Cardiac fibroblast (primary cell): ENCODE measurements at regions not wholly inside any gene's neighbourhood (a gene's known extent, or its start where the extent isn't known, plus 50 kb on each side); places are given as distances from the start of the nearest gene placed in this dataset.
A peak's percentile ranks its signal among the peaks of the same experiment; 100 is the strongest.
"Not testable (repeated sequence)": the region's sequence is repeated elsewhere in the genome, so short reads cannot be mapped to it uniquely, and the experiment has no call there.

Experiments
- DNase-seq, 2 donors: peaks; one replicate each; pipeline versions ENCODE4 v3.0.0 to v3.0.0-alpha.2; 2010; ENCODE audit warnings: low read depth in 2 of 2
- H3K4me3 ChIP-seq, 2 donors: replicated peaks in 1 of 2; 1 replicate in 1 of 2; 2 replicates in 1 of 2; pipeline ENCODE4 v1.5.1; 2011; ENCODE audit warnings: low read depth in 2 of 2, low read length in 2 of 2, mild to moderate bottlenecking in 2 of 2, moderate library complexity in 1 of 2
- TF ChIP-seq, protein P1 (sequence below): IDR thresholded peaks from one replicate; pipeline ENCODE4 v1.5.1; 2011; ENCODE audit warnings: low read depth, mild to moderate bottlenecking, low read length, inconsistent platforms

DNA sequence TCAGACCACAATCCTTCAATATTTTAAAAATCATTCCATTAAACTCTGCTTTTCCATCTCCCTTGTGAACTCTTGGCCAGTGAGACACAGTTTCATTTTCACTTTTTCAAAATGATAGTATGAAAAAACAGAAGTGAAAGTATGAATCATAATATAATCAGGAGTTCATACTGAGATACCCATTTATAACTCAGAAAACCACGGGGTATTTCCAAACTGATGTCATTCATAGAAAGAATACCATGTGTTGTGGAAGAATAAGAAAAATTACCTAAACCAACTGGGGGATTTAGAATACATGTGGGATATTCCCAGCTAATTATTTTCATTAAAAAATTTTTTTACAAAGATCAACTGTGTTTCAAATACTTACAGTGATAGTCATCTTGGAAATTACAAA lies 149.9 kb downstream of the MRPL39 start:
- TF ChIP-seq, protein P1, sequence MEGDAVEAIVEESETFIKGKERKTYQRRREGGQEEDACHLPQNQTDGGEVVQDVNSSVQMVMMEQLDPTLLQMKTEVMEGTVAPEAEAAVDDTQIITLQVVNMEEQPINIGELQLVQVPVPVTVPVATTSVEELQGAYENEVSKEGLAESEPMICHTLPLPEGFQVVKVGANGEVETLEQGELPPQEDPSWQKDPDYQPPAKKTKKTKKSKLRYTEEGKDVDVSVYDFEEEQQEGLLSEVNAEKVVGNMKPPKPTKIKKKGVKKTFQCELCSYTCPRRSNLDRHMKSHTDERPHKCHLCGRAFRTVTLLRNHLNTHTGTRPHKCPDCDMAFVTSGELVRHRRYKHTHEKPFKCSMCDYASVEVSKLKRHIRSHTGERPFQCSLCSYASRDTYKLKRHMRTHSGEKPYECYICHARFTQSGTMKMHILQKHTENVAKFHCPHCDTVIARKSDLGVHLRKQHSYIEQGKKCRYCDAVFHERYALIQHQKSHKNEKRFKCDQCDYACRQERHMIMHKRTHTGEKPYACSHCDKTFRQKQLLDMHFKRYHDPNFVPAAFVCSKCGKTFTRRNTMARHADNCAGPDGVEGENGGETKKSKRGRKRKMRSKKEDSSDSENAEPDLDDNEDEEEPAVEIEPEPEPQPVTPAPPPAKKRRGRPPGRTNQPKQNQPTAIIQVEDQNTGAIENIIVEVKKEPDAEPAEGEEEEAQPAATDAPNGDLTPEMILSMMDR, result no peak
- peak; percentile 41 to 81 for DNase-seq
- H3K4me3 ChIP-seq, result no peak overlapping the region

DNA sequence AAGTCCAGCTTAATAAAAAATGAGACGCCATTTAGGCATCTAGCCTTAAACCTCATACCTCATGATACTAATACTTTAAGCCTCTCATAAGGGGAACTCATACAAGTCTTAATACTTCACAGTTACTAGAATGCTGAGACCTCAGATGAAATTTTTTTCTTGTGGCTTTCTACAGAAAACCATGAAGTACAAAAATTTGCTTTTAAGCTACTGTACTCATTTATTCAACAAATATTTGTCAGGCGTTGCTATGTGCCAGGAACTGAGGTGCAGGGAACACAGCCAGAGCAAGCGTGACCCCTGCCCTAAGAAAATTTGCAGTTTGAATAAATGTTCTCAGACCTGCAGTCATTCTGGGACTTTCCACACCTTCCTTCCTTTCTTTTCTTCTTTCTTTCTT lies 150.6 kb downstream of the MRPL39 start:
- TF ChIP-seq, protein P1, result no peak
- no peak overlapping the region for H3K4me3 ChIP-seq
- peak; percentile 2 to 6 for DNase-seq

DNA sequence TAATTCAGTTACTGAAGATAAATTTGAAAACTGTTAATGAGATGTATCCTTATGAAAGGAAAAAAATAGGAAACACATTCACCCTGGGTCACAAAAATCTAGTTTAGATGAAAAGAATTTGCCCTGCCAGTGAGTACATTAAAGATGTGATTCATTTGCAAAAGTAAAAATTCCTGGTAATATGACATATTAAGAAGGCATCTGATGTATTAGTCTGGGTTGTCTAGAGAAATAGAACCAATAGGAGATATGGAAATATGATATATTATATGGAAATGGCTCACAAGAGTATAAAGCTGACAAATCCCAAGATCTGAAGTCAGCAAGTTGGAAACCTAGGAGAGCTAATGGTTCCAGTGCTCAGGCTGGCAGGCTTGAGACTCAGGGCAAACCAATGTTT lies 153.8 kb downstream of the MRPL39 start:
- no peak overlapping the region for H3K4me3 ChIP-seq
- peak in 1 of 2 donors; percentile 19 for DNase-seq

GRCh38 chr21:25449950-25450349 lies 157.3 kb downstream of the MRPL39 start:
- TF ChIP-seq, protein P1, result no peak
- no peak for DNase-seq
- no peak overlapping the region for H3K4me3 ChIP-seq

More for the DNA sequence above, 153.8 kb downstream of the MRPL39 start:
- TF ChIP-seq, protein P1, result no peak

- no peak for DNase-seq
- TF ChIP-seq, protein P1, result no peak
- no peak overlapping the region for H3K4me3 ChIP-seq
Measured at GRCh38 chr21:25441835-25442234, 165.4 kb downstream of the MRPL39 start.

- DNase-seq, result not testable (repeated sequence)
Measured at GRCh38 chr21:25437465-25437864, 169.8 kb downstream of the MRPL39 start.

DNA sequence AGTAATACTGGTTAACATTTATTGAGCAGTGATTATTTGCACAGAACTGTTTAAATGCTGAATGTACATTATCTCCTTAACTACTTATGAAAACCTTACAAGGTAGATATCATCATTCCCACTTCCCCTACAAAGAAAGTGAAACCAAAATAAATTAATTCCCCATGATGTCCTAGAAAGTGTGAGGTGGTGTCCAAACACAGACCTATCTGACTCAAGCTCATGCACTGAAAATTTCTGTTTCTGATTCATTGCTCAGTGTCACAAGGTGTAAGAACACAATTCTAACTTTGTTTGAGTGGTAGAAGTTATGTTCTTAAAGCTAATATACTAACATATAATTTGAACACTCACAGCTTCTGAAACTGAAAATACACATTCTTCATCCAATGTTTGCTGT lies 178.7 kb downstream of the MRPL39 start:
- TF ChIP-seq, protein P1, result no peak
- no peak overlapping the region for H3K4me3 ChIP-seq
- DNase-seq, result no peak

More at GRCh38 chr21:25437465-25437864, 169.8 kb downstream of the MRPL39 start:
- H3K4me3 ChIP-seq, result not testable (repeated sequence)
